Activated naive CD4-positive, alpha-beta T cell treated with Interleukin-2 at 50 U/mL for 16 hours (primary cell): ENCODE measurements at regions not wholly inside any gene's neighbourhood (a gene's known extent, or its start where the extent isn't known, plus 50 kb on each side); places are given as distances from the start of the nearest gene placed in this dataset.
"Not testable (repeated sequence)": the region's sequence is repeated elsewhere in the genome, so short reads cannot be mapped to it uniquely, and the experiment has no call there.

ENCODE experiments used
- DNase-seq: peaks from one replicate; pipeline ENCODE4 v3.0.0-alpha.2; 2020

GRCh38 chr13:90734497-90734896 lies 613.0 kb upstream of the MIR17HG start:
- not testable (repeated sequence) for DNase-seq

DNA sequence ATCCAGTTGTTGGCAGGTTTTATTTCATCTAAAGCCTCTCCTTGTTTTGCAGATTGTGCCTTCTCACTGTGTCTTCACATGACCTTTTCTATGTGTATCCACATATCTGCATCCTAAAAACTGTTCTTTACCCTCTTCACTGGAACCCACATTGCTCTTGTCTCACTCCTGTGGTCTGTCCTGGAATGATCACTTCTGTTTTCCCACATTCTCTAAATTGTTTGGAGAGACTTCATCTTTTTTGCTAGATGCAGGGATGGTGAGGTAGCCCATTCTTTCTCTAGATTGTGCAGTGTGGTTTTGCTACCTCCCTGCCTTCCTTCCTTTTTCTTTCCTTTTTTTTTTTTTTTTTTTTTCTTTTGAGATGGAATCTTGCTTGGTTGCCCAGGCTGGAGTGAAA lies 608.6 kb upstream of the MIR17HG start:
- DNase-seq = no peak

- no peak for DNase-seq
These were observed 607.4 kb upstream of the MIR17HG start for GRCh38 chr13:90740099-90740498.

GRCh38 chr13:90742381-90742780 lies 605.1 kb upstream of the MIR17HG start:
- no peak for DNase-seq

- DNase-seq = no peak
These were observed 601.3 kb upstream of the MIR17HG start for GRCh38 chr13:90746230-90746629.

DNA sequence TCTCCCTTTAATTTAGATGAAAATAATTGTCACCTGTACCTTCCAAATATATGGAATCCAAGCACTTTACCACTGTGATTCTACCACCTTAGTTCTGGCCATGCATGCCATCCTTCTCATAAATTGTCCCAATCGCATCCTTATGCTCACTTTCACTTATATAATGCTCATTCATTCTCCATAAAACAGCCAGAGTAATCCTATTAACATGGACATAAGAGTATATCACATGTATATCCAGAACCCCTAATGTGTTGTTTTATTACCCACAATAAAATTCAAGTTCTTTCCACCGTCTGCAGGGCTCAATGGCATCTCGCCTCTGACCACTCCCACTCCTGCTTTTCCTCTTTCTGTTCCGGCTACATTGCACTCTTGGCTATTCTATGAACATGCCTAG lies 597.5 kb upstream of the MIR17HG start:
- no peak for DNase-seq

- no peak for DNase-seq
These were observed 596.5 kb upstream of the MIR17HG start for GRCh38 chr13:90751026-90751425.

DNA sequence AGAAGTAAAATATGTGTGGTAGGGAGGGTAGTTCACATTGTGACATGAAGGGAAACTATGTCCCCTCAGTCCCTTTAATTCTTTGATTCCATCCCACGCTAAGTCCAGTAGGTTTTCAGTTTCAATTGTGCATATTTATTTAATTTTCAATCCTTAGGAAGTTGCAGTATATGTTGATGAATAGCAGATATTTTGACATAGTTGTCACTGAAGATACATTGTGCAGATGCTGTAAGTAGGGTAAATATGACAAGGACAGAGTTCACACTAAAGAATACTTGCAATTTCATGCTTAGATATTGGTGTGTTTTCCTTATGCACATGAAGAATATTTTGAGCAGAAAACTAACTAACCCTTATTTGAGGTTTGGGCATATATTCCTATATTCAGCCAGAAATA lies 595.4 kb upstream of the MIR17HG start:
- no peak for DNase-seq

- no peak for DNase-seq
These were observed 590.3 kb upstream of the MIR17HG start for GRCh38 chr13:90757127-90757680.

DNA sequence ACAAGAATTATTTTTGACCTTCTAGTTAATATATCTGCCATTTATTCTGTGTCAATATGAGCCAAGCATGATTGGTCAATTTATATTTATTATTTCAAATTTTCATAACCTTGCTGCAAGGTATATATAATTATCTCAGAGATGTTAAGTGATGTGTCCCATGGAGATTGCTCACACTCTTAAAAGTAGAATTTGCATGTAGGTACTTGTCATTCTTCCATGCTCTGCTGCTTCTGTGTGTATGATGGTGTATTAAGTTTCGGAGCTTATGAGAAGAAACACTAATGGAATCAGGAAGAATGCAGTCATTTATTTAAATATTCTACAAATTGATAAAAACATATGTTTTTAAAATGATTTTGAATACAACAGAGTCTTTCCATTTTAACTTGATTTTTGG lies 586.8 kb upstream of the MIR17HG start:
- DNase-seq = no peak

DNA sequence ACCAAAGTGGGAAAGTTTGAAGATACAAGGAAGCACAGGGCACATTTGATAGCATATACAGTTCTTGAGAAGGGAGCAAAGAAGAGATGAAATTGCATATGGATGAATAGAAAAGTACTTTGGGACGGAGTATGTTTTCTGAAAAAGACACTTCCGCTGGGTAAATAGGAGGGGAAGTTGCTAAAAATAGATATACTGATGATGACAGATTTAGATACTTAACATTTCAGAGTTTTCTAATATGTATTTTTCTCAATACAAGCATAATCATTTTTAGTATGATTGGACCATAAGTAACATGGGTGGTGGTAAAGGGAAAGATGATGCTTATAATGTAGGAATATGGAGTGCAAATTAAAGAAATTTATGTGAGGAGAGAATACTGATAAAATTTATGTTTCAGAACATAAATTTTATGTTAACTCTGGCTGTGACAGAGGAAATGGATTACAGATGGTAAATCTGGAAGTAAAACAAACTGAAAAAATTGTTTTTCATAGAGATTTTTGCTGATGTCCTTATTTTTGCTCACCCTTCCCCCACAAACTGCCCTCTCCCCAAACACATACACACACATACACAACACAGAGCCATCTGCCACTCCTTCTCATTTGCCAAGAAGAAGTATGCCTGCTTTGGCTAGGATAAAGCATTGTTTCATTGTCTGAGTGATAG lies 583.9 kb upstream of the MIR17HG start:
- no peak for DNase-seq

- no peak for DNase-seq
These were observed 581.0 kb upstream of the MIR17HG start for GRCh38 chr13:90766386-90766902.

- DNase-seq = no peak
These were observed 579.4 kb upstream of the MIR17HG start for GRCh38 chr13:90768116-90768515.

DNA sequence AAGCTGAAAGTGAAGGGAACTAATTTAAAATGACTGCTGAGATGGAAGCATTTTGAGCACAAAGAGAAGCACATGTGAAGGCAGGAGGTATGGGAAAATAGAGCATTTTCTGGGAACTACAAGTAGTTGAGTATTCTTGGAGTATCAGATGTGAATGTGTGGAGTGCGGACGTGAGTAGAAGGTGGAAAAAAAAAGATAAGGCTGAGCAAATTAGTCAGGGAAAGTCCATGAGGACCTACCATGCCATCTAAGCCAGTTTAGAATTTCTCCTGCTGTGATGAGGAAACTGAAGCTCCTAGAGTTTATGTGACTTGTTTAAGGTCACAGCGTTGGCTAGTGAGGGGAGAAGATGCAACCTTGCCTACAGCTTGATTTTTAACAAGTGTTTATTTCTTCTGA lies 578.1 kb upstream of the MIR17HG start:
- no peak for DNase-seq

- no peak for DNase-seq
These were observed 577.2 kb upstream of the MIR17HG start for GRCh38 chr13:90770334-90770733.

DNA sequence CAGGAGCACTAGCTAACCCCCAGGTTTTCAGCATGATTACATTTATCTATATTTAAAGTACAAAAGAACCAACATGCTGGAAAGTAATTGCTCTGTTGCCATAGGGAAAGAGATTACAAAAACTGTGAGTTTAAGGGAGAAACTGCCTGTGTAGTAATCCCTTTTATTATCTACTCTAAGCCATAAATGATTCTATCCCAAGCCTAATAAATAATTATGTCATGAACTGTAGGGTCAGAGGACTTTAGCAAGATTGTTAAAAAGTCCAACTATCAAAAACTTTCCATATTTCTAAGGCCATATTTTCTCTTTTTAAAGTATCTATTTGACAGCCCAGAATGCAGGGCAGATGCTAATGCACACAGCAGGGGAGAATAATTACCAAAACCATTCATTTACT lies 573.8 kb upstream of the MIR17HG start:
- no peak for DNase-seq

- DNase-seq = no peak
These were observed 571.3 kb upstream of the MIR17HG start for GRCh38 chr13:90776051-90776748.

DNA sequence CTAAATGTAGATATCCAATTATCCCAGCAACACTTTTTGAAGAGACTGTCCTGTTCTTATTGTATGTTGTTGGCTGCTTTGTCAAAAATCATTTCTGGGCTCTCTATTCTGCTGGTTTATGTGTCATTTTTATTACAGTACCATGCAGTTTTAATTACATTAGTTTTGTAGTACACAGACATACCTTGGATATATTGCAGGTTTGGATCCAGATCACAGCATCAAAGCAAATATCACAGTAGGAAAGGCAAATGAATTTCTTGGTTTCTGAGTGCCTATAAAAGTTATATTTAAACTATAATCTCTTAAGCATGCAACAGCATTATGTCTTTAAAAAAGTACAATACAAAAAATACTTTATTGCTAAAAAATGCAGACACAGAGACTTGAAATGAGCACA lies 564.2 kb upstream of the MIR17HG start:
- DNase-seq = no peak

DNA sequence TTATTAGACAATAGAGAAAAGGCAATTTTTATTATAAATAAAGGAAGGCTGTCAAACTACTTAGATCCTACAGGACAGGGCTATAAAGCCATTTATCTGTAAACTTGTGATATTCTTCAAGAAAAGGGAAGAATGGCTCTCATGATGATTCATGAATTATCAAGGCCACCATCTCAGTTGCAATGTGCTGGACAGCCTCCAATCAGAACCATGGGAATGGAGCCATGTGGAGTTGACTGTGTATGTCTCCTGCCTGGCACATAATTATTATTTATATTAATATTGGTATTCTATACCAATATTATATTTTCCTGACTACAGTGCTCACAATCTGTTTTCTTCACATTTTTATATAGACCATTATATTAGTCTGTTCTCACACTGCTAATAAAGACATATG lies 560.5 kb upstream of the MIR17HG start:
- no peak for DNase-seq

DNA sequence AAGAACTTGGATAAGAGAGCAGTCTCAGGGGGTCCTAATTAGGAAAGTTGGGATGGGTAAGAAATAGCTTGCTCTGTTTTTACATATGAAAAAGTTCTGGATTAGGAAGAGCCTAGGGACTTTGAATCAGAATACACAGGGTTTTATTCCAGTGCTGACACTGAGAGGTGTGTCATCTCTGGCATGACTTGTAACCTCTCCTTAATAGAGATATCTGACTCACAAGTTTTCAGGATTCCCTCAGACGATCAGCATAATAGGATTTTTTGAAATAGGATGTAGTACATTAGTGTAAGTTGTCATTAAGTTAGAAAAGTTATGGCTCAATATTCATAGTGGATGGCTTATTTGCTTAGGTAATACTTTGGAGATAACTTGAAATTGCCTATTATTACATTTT lies 555.2 kb upstream of the MIR17HG start:
- no peak for DNase-seq

GRCh38 chr13:90793261-90793820 lies 554.1 kb upstream of the MIR17HG start:
- DNase-seq = no peak

GRCh38 chr13:90796474-90796873 lies 551.0 kb upstream of the MIR17HG start:
- DNase-seq = no peak

- DNase-seq = no peak
These were observed 550.2 kb upstream of the MIR17HG start for GRCh38 chr13:90797335-90797734.

GRCh38 chr13:90798381-90798780 lies 549.1 kb upstream of the MIR17HG start:
- no peak for DNase-seq
